Stomach (tissue), 8 donors: ENCODE measurements at regions not wholly inside any gene's neighbourhood (a gene's known extent, or its start where the extent isn't known, plus 50 kb on each side); places are given as distances from the start of the nearest gene placed in this dataset.

Experiments used
- DNase-seq, 2 donors: peaks; one replicate each; pipeline versions ENCODE4 v3.0.0 to v3.0.0-alpha.2; 2013 to 2019
- H3K27ac ChIP-seq, 5 donors: fragments of 200-600 bp in 4 of 5; sonication (generic) in 4 of 5; one replicate each; pipeline ENCODE4 v1.5.1; 2013 to 2019; ENCODE audit warnings: mild to moderate bottlenecking in 1 of 5, moderate library complexity in 1 of 5
- H3K27me3 ChIP-seq, 3 donors: fragments of 200-600 bp; sonication (generic); one replicate each; pipeline ENCODE4 v1.5.1; 2017 to 2019; ENCODE audit warnings: mixed run types in 1 of 3
- H3K36me3 ChIP-seq, 4 donors: fragments of 200-600 bp; sonication (generic); 1 replicate in 3 of 4; 2 replicates in 1 of 4; pipeline ENCODE4 v1.5.1; 2016 to 2019
- H3K4me1 ChIP-seq, 4 donors: fragments of 200-600 bp; sonication (generic); one replicate each; pipeline ENCODE4 v1.5.1; 2016 to 2019
- H3K4me3 ChIP-seq, 4 donors: fragments of 200-600 bp; sonication (generic) in 3 of 4; one replicate each; pipeline ENCODE4 v1.5.1; 2016 to 2019; ENCODE audit warnings: mild to moderate bottlenecking in 1 of 4
- H3K9me3 ChIP-seq, 4 donors: fragments of 200-600 bp; sonication (generic); one replicate each; pipeline ENCODE4 v1.5.1; 2016 to 2019
- CTCF ChIP-seq, 7 experiments: fragments of 450-650 bp in 4 of 7; fragments of 200-600 bp in 3 of 7; sonication (generic) in 3 of 7; IDR thresholded peaks; one replicate each; pipeline ENCODE4 v1.5.1; 2016 to 2019; ENCODE audit warnings: antibody characterized with exemption in 7 of 7, control low read depth in 2 of 7, mild to moderate bottlenecking in 1 of 7
- EP300 ChIP-seq: sonication (generic); formaldehyde crosslinking; IDR thresholded peaks from one replicate; pipeline ENCODE4 v1.6.1; 2017; ENCODE audit warnings: antibody characterized with exemption
- POLR2A ChIP-seq, 4 donors: fragments of 450-650 bp; IDR thresholded peaks; one replicate each; pipeline ENCODE4 v1.6.1; 2016; ENCODE audit warnings: antibody characterized with exemption in 4 of 4, control low read depth in 2 of 4, mild to moderate bottlenecking in 1 of 4, moderate library complexity in 1 of 4
- POLR2AphosphoS5 ChIP-seq, 3 donors: sonication (generic); formaldehyde crosslinking; IDR thresholded peaks; one replicate each; pipeline ENCODE4 v1.6.1; 2016; ENCODE audit warnings: antibody characterized with exemption in 3 of 3
- WGBS, 5 donors: extraction: QIAGEN DNeasy Blood & Tissue Kit in 3 of 5; methylation state at CpG; one replicate each; pipeline versions ENCODE4 v1.1.5 to v1.1.7; 2013 to 2018; 5-methylcytosine and 5-hydroxymethylcytosine counted together
- intact Hi-C: fragments of 100-400 bp; cut with DNase I; formaldehyde crosslinking; loops from one replicate; pipeline ENCODE4 v1.15.1; 2023; ENCODE audit warnings: low total_unique reads
- donor health status: healthy with polysubstance abuse.
- donor health status: Bipolar disorder and iron deficiency.
- donor health status: healthy.

- TF ChIP-seq POLR2A (IDR thresholded peaks at IDR 0.05) (no peak), POLR2AphosphoS5 (IDR thresholded peaks at IDR 0.05) (no peak), EP300 (no peak), CTCF (IDR thresholded peaks at IDR 0.05) (no peak)
- 59 to 95% (median 94%) methylated on average over 2 of the region's 2 CpGs for WGBS, 5 donors
- intact Hi-C loops = no loop called here
Observed at GRCh38 chr12:115571027-115571426, 706.5 kb downstream of the MED13L start.

GRCh38 chr12:115570069-115570777 lies 707.3 kb downstream of the MED13L start:
- Histone ChIP-seq H3K27ac (no peak overlapping the region), H3K36me3 (no peaks in the 10 kb centered on the region), H3K4me1 (no peaks in the 10 kb centered on the region), H3K27me3 (peaks cover 0 to 4% (median 0%) of the 10 kb centered on the region in 3 donors), H3K9me3 (no peaks in the 10 kb centered on the region), H3K4me3 (no peak overlapping the region)
- TF ChIP-seq POLR2AphosphoS5 (IDR thresholded peaks at IDR 0.05) = no peak
- TF ChIP-seq POLR2A (IDR thresholded peaks at IDR 0.05) = no peak
- no peak for TF ChIP-seq CTCF (IDR thresholded peaks at IDR 0.05)
- TF ChIP-seq EP300 = no peak
- 63 to 83% (median 81%) methylated on average over 25 to 27 of the region's 27 CpGs for WGBS, 5 donors
- intact Hi-C loops = no loop called here
- DNase-seq = peak in 1 of 2 donors; percentile 20

More at GRCh38 chr12:115571027-115571426, 706.5 kb downstream of the MED13L start:
- H3K9me3 ChIP-seq = no peaks in the 10 kb centered on the region
- H3K36me3 ChIP-seq = no peaks in the 10 kb centered on the region
- no peaks in the 10 kb centered on the region for H3K4me1 ChIP-seq
- H3K27me3 ChIP-seq = peaks cover 0 to 4% (median 0%) of the 10 kb centered on the region in 3 donors
- no peak overlapping the region for H3K4me3 ChIP-seq
- H3K27ac ChIP-seq = no peak overlapping the region
- DNase-seq = no peak

- TF ChIP-seq CTCF (IDR thresholded peaks at IDR 0.05) (no peak), EP300 (no peak), POLR2AphosphoS5 (IDR thresholded peaks at IDR 0.05) (no peak), POLR2A (IDR thresholded peaks at IDR 0.05) (no peak)
- intact Hi-C loops = no loop called here
- Histone ChIP-seq H3K27me3 (peaks cover 0 to 4% (median 0%) of the 10 kb centered on the region in 3 donors), H3K4me3 (no peak overlapping the region), H3K9me3 (no peaks in the 10 kb centered on the region), H3K4me1 (no peaks in the 10 kb centered on the region), H3K36me3 (no peaks in the 10 kb centered on the region), H3K27ac (no peak overlapping the region)
- DNase-seq = no peak
- WGBS, 5 donors = 67 to 77% (median 70%) methylated on average over 9 of the region's 9 CpGs
Observed at GRCh38 chr12:115569345-115570068, 708.0 kb downstream of the MED13L start.

GRCh38 chr12:115558281-115558680 lies 719.2 kb downstream of the MED13L start:
- Histone ChIP-seq H3K9me3 (peaks cover 0 to 8% (median 4%) of the 10 kb centered on the region in 4 donors), H3K36me3 (no peaks in the 10 kb centered on the region), H3K27ac (no peak overlapping the region), H3K27me3 (no peaks in the 10 kb centered on the region), H3K4me3 (no peak overlapping the region), H3K4me1 (no peaks in the 10 kb centered on the region)
- no peak for TF ChIP-seq EP300
- no peak for TF ChIP-seq CTCF (IDR thresholded peaks at IDR 0.05)
- intact Hi-C loops = no loop called here
- WGBS, 5 donors = 74 to 80% (median 78%) methylated on average over 5 of the region's 5 CpGs
- no peak for DNase-seq
